NCI-H446 (cell line): ENCODE measurements at regions not wholly inside any gene's neighbourhood (a gene's known extent, or its start where the extent isn't known, plus 50 kb on each side); places are given as distances from the start of the nearest gene placed in this dataset.
"Not testable (repeated sequence)": the region's sequence is repeated elsewhere in the genome, so short reads cannot be mapped to it uniquely, and the experiment has no call there.

Experiments used
- DNase-seq, 2 experiments: peaks; one replicate each; lab custom pipeline; 2025; lab: John Stamatoyannopoulos, UW

DNA sequence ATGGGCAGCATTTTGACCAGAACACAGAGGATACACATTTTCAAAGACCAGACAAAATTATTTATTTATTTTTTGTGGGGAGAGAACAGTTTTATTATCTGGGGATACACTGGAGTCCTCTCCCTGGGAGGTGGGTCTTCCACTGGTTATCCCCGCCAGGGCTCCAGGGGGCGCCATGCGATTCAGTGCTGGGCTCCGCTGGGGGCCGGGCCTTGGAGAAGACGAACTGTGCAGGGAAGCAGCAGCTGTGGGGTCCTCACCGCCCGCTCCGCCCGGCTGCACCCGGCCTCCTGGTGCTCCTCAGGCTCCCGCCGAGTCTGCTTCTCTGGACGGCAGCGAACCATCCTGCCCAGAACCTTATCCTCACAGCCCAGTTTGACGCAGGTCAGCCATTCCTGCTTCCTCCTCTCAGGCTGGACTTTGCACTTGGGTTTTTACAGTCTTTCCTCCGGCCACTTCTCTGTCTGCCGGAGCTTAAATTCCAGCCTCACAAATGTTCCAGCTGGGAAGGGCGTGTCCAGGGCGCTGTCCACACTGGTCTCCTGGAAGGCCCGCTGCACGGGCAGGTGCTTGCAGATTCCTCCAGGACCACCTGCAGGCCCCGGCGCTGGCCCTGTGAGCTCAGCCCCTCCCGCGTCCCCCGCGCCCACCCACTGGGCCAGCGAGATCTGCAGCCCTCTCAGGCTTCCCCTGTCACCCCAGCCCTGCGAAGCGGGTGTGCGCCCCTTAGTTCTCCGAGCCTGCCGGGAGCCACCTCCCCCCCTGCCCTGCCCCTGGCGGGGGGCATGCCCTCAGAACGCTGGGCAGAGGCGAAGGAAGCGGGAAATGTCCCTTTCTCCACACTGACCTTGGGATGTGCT is 1830.0 kb upstream of the DEFB115 start:
- peak in 1 of 2 experiments; percentile 50 for DNase-seq

- no peak for DNase-seq
Measured at GRCh38 chr20:29430531-29430930, 1826.9 kb upstream of the DEFB115 start.

- not testable (repeated sequence) for DNase-seq
Measured at GRCh38 chr20:29440721-29441120, 1816.7 kb upstream of the DEFB115 start.

DNA sequence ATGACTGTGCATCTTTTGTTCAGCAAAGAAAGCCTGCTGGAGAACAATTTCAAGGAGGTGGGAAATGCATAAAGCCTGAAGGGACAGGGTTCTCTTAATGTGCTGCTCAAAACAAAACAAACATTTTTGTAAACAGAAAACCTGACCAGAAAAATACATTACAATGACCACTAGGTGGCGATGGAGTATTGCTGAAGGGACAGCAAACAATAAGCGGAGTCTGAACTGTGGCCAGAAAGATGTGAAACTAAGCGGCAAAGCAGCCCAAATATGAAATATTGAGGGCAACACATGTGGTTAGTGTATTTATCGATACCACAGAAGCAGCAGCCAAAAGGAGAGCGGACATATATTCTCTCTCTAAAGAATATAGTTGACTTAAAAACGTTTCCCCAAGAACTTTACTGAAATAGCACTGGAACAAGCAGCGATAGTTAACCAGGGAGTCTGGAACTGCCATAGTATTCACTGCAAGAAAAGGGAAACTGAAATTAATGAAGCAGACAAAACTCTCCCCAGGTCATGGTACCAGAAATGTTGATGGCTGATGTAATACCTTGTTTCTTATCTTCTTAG is 1814.2 kb upstream of the DEFB115 start:
- DNase-seq: peak; percentile 42 to 79

DNA sequence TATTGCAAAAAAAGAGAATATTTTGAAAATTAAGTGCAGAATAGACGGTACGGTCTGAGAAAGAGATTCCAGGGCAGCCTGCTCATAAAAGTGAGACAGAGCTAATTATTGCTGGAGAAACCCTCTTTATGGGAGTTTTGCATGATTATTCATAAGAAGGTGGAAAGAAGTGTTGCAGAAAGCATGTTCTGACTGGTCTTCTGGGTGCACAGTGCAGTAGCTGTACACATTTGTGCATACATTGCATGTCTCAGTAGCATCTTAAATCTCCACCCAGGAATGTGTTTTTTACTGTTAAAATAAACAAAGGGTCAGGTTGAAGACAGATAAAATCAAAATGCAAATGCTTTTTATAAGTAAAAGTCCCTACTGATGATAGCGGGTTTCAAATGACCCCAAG is 1813.6 kb upstream of the DEFB115 start:
- DNase-seq: no peak

- peak; percentile 95 to 96 for DNase-seq
Measured at GRCh38 chr20:29445050-29445907, 1812.2 kb upstream of the DEFB115 start.

DNA sequence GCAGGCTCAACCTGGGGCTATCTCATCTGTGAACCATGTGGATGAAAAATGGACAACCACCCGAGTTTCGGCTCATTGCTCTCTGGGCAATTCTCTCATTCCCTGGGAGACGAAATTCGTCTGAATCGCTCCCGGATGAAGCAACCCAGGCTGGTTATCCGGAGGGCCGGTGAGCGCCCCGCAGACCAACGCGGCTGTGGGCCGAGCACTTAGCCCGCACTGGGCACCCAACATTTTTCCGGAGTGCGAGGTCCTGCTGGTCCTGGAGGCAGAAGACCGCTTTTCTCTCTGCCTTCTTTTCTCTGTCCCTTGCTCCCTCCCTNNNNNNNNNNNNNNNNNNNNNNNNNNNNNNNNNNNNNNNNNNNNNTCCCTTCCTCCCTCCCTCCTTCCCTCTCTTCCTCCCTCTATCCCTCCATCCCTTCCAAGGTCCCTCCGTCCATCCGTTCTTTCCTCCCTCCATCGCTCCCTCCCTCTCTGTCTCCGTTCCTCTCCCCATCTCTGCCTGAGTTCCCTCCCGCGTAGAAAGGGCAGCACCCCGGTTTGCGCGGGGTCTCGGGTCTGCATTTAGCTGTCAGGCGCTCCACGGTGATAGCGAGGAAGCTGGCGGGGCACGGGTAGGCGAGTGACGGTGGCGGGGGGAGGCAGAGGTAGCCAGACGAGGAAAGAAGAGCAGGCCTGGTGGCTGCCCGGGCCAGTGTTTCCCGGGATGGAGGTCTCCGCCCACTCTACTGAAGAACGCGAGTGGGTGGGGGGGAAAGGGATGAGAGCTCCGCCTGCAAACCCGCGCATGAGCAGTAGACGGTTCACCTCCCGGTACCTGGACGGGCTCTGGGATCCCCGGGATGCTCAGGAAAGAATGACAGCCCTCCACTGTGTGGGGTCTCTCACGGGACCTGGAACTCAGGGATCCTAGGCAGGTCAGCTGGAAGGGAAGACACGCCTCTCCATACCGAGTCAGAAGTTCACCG is 1809.7 kb upstream of the DEFB115 start:
- DNase-seq: not testable (repeated sequence)

GRCh38 chr20:29448806-29449470 is 1808.5 kb upstream of the DEFB115 start:
- DNase-seq: no peak

- DNase-seq: no peak
Measured at GRCh38 chr20:29452186-29452585, 1805.3 kb upstream of the DEFB115 start.

DNA sequence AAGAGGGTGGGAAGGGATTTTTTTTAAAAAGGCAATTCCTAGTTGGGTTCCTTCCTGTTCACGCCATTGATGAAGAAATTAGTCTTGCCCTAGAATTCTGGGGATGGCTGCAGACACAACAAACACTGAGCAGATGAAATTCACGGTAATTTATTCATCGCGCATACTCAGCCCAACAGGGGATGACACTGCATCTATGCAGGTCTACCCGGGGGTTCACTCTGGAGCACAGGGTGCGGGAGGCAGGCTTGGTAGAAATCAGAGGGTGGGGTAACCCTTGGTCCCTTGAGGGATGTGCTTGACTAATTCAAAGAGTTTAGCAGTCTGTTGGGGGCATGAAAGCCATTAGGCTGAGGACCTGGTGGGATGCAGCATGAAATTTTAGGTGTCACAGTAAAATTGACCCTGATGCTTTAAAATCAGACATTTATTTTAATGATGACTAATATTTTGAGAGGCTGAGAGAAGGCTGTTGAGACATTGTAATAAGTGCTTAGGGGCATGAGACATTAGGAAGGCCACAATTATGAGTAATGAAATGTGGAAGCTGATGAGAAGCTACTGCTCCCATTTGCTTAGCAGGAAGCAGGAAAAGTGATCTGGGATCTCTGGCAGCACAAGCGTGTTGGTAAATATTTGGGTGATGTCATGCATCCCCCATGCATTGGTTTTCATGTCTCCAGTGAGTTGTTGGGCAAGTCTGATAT is 1800.3 kb upstream of the DEFB115 start:
- not testable (repeated sequence) for DNase-seq

GRCh38 chr20:29472606-29473005 is 1784.9 kb upstream of the DEFB115 start:
- DNase-seq: no peak

DNA sequence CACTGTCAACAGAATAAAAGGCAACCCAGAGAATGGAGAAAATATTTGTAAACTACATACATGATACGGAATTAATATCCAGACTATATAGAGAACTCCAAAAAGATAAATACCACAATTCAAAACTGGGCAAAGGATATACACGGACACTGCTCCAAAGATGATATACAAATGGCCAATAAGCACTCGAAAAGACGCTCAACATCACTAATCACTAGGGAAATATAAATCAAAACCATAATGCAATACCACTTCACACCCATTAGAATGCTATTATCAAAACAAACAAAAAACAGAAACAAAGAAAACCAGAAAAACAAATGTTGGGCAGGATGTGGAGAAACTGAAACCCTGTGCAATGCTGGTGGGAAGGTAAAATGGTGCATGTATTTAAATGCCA is 1764.6 kb upstream of the DEFB115 start:
- DNase-seq: not testable (repeated sequence)

DNA sequence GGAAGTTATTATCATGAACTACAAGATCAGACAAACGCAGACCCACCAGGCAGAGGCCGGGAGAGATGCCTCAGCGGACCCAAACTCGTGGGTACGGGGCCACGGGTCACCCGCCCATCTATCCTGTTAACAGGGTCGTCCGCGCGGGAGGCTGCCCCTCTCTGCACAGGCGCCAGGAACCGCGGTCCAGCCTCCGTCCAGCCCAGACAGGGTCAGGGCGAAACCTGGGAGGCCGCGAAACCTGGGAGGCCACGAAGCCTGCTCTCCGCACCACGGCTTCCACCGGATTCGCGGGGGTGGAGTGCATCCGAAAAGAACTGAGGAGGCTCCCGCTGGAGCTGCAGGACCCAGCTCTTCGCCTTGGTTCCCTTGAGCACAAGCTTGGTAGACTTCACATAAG is 1760.7 kb upstream of the DEFB115 start:
- not testable (repeated sequence) for DNase-seq

DNA sequence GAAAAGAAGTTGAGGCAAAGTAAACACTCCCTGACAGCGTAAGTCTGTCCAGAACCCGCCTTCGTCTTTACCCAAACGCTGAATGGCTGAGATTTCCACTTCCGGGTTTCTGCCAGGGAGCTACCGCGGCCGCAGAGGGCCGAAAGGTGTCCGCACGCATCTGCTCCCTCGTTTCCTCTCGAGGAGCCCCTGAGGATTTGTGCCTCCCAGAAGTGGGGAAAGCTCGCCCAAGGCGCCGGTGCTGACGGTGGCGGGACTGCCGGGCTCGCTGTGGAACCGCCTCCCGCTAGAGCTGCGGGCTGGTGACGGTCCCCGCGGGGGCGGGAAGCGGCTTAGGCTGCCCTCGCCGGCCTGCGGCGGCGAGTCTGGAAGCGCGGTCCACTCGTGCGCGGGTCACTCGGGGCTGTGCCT is 1760.2 kb upstream of the DEFB115 start:
- peak; percentile 68 to 93 for DNase-seq

DNA sequence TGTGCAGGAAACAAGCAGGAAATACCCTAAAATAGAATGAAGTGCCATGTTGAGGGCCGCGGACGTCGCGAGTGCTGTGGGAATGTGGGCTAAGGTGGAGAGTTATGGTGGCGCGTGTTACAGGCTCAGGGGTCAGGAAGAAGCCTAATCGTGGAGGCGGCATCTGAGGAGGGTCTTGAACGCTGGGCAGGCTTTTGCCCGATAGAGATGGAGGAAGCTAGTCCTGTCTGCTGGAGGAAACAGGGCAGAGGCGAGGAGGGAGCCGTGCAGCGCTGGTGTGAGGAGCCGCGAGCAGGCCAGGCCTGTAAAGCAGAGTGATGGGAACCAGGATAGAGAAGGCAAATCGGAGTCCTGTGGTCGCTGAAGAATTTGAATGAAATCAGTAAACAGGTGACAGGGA is 1759.8 kb upstream of the DEFB115 start:
- DNase-seq: not testable (repeated sequence)

DNA sequence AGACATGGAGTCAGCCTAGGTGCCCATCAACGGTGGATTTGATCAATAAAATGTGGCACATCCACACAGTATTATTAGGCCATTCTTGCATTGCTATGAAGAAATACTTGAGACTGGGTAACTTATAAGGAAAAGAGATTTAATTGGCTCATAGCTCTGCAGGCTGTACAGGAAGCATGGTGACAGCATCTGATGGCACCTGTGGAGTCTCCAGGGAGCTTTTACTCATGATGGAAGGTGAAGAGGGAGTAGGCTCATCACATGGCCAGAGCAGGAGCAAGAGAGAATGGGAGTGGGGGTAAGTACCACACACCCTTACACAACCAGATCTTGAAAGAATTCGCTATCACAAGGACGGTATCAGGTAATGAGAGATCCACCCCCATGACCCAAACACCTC is 1756.7 kb upstream of the DEFB115 start:
- DNase-seq: not testable (repeated sequence)

DNA sequence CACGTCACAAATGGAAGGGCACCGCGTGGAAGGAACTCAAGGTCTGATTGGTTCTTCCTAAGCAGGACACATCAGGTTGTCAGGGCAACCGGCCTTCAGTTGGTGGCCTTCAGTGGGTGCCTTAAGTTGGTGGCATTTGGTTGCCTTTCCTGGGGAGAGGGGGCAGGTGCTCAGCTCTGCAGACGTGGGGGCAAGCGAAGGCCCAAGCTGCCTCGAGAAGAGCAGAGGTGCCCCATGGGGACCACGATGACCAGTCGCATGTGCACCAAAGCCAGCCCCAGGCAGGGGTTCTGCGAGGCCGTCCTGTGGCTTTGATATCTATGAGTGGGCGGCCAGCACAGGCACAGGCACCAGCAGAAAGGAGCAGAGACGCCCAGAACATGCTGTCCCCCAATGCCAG is 1742.8 kb upstream of the DEFB115 start:
- not testable (repeated sequence) for DNase-seq

GRCh38 chr20:29516847-29517246 is 1740.6 kb upstream of the DEFB115 start:
- DNase-seq: not testable (repeated sequence)

GRCh38 chr20:29519610-29520241 is 1737.7 kb upstream of the DEFB115 start:
- peak in 1 of 2 experiments; percentile 5 for DNase-seq
